GM19452 (cell line): ENCODE measurements at regions not wholly inside any gene's neighbourhood (a gene's known extent, or its start where the extent isn't known, plus 50 kb on each side); places are given as distances from the start of the nearest gene placed in this dataset.

Experiments
- ATAC-seq: cut with Tn5 transposase; IDR thresholded peaks from one replicate; pipeline ENCODE4 v1.9.1; 2021; ENCODE audit not compliant: unreplicated experiment

- no peak for ATAC-seq
These were observed 91.4 kb upstream of the LRIG1 start for GRCh38 chr3:66592016-66592761.

DNA sequence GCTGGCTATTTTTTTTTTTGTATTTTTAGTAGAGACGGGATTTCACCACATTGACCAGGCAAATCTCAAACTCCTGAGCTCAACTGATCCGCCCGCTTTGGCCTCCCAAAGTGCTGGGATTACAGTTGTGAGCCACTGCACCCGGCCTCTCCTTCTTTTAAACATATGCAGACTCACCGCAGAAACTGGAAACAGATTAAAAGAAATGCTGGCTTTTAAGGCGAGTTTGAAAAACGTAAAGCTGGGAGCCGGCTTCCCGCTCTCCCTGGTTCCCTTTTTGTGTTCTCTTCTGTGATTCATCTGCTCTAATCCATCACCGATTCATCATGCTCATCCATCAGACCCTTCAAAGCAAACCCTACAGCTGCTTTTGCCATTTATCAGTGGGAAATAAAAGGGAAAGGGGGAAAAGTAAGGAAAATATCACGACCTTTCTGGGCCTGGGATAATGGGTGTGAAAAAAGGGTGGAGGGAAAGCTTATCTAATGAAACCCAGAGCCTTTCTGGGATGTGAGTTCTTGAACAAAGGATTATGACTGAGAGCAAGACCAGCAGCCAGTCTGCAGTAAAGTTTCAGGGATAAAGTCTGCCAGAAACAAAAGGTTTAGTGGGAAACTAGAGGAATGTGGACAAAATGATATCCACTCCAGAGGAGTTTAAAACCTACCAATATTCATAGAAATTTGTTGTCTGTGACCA is 92.3 kb upstream of the LRIG1 start:
- ATAC-seq = no peak

DNA sequence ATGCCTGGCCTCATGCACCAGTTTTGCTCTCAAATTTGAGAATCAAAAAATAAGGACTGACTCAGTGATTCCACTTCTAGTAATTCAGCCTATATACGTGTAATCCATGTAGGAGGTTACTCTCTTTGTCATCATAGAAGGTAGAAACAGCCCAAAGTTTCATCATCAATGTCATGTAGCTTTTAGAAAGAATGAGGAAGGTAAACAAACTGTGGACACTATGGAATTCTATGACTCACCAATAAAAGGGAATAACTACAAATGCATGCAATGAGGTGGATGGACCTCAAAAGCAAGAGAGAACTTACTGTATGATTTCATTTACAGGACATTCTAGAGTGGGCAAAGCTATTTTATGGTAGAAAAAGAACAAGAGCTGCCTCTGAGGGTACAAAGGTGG is 93.2 kb upstream of the LRIG1 start:
- ATAC-seq = no peak

DNA sequence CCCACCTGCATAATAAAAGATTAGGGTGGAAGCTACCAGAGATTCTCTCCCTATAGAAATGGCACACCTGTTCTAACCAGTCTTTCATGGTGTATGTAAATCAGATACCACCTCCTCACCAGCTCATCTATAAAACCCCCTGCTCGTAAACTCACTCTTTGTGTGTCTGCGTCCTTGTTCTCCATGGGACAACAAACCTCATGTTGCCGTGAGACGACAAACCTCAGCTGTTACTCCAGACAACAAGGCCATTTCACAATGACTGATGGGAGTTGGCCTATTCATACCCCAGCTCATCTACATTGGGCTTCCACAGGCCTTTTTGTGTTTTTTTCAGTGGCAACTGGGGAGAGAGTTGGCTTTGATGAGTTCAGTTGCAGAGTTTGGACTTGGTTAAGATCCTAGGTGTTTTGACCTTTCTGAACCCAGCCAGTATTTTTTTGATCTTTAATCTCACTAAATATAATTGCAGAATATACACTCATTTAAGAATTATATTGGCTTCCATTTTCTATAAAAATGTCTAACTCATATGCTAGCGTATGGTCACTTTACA is 96.6 kb upstream of the LRIG1 start:
- no peak for ATAC-seq

DNA sequence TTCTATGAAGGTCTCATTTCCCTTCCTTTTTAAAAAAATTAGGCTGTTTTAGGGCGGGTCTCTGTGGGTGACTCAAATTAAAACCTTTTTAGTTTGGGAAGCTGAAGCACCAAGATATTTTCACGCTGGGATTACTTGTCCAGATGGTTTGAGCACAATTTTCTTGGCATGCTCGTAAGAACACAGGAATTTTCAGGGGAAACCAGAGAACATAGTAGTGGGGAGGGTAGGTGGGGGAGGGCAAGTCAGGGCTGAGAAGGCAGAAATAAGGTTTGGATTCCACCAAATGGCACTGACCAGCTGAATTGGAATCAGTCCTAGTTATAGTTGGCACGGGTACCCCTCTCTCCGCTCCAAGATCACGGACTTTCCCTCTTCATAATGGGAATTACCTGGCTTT is 97.3 kb upstream of the LRIG1 start:
- no peak for ATAC-seq

DNA sequence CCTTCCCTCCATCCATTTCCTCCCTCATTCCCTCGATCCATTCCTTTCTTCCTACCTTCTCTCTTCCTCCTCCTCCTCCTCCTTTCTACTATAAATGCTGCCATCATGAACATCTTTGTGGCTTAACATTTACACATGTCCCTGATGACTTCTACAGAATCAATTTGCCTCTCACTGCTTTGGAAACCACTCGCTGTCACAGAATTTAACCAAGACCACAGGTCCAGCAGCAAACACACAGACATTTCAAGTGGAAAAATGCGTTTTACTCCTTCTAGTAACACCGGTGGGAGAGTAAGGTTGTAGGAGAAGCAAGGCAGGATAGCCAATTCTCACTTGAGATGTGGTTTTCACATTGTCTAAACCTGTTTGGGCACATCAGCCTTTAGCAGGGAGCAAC is 101.4 kb upstream of the LRIG1 start:
- no peak for ATAC-seq

GRCh38 chr3:66602691-66603090 is 101.9 kb upstream of the LRIG1 start:
- no peak for ATAC-seq

DNA sequence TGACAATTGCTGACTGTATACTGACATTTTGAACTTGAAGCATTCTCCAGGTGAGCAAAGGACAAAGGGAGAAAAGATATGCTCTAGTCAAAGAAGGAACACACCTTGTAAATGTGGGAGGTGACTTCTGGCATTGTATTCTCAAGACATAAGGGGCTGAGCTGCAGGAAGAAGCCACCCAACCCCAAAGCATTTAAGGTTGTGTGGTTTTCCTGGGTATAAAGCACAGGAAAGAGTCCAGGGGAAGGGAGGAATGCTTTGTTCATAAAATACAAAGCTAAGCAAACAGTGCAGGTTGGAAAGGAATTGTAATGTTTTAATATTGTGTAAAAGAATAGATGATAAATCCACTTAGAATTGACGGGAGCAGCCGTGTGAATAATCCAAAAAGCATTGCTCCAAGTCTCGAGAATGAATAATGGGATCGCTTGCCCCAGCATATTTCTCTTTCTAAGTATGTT is 102.4 kb upstream of the LRIG1 start:
- no peak for ATAC-seq

DNA sequence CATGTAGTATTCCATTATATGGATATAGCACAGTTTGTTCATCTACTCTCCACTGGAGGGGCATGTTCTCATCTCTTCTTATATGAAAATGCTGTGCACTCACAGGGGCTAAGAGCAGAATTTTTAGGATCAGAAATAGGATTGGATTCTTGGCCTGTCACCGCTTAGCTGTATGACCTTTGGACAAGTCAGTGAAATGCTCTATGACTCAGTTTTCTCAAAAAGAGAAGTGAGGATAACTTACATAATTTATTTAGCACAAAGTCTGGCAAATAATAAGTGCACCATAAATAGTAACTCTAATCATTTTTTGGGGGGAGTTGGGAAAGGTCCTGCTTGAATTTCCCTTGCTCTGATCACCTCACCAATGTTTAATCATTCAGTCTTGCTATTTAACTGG is 103.7 kb upstream of the LRIG1 start:
- ATAC-seq = no peak

DNA sequence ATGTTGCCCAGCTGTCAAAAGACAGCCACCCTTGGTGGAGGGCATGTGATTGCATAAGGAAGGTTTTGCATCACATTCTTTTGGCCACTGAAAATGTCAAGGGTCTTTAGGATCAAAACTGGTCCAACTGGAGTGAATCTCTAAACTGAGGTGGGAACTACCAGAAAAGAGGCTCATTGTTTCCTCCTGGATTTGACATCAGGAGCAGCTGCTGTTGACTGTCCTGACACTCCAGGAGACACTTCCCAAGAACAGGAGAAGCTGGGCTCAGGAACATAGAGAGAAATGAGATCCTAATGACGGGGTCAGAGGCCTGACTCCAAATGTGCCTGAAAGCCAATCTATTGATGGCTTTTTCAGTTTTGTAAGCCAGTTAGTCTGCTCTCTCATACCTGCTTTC is 105.3 kb upstream of the LRIG1 start:
- no peak for ATAC-seq

GRCh38 chr3:66606868-66607267 is 106.0 kb upstream of the LRIG1 start:
- ATAC-seq = no peak

GRCh38 chr3:66609660-66610561 is 109.1 kb upstream of the LRIG1 start:
- ATAC-seq = no peak

DNA sequence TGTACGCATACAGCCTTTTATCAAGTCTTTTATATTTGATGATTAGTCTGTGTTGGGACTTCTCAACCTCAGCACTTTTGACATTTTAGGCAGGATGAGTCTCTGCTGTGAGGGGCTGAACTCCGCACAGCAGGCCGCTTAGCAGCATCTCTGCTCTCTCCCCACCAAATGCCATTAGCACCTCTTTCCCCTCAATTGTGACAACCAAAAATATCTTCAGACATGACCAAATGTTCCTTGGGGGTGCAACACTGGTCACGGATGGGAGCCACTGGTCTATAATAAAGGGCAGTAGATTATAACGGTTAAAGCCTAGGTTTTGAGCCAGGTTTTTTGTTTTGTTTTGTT is 109.7 kb upstream of the LRIG1 start:
- no peak for ATAC-seq

DNA sequence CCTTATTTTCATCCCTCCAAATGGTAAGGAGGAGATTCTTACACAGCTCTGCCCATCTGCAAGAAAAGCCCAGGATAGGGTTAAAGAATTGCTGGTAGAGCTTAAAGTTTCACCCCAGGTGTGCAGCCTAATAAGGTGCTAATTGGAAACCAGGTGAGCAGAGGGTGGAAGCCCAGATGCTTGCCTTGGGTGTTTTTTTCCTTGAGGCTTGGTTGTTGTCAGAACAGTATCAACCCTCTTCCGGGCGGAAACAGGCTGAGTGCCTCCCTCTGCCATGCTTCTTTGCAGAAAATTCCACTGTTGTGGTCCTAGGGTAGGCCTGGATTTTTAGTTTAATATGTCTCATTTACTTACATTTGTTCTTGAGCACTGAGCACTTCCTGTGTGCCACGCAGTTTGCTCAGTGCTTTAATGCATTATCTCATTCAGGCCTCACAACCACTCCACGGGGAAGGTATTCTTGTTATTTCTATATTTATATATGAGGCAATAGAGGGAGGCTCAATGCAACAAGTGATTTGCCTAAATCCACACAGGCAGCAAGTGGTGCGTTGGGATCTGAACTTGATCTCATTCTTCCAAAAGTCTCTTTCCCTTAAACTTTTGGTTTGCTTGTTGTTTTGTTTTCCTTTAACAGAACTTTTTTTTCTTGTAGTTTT is 115.0 kb upstream of the LRIG1 start:
- no peak for ATAC-seq

- ATAC-seq = no peak
These were observed 116.5 kb upstream of the LRIG1 start for GRCh38 chr3:66617351-66617750.

DNA sequence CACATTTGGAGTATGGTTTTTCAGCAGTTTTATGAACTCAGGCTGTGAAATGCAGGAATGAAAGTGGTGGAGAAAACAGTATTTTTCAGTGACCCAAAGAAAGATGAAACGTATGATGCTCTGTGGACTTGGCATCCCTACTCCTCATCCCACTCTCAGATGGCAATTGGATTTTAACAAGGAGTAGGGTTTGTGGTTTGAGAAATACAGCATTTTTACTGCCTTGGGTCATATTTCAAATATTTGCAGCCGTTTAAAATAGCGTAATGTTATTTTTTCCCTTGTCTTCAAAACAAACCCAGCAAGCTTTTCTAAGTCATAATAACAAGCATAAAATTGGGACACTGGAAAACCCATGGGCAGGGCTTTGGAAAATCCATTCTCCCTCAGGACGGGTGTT is 117.2 kb upstream of the LRIG1 start:
- ATAC-seq = no peak

DNA sequence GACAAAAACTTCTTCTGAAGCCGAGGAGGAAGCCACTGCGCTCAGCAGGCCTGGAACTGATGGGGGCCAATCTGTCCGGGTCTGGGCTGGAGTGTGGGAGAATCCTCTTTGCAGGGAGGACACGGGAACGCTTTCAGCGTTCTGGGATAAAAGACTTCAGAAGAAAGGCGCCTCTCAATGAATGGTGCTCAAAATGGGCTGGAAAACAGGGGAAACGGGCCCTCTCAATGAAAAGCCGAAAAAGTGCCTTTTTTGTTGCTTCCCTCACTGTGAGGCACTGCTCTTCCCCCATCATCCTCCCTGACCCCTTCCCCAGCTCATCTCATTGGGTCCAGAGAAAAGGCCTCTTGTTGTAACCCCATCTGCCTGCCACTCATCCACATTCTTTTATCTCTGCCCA is 119.5 kb upstream of the LRIG1 start:
- no peak for ATAC-seq

GRCh38 chr3:66622756-66623457 is 122.1 kb upstream of the LRIG1 start:
- no peak for ATAC-seq

GRCh38 chr3:66625505-66626216 is 124.8 kb upstream of the LRIG1 start:
- no peak for ATAC-seq
